ENCODE measurements at regions not wholly inside any gene's neighbourhood (a gene's known extent, or its start where the extent isn't known, plus 50 kb on each side); places are given as distances from the start of the nearest gene placed in this dataset.
"Not testable (repeated sequence)": the region's sequence is repeated elsewhere in the genome, so short reads cannot be mapped to it uniquely, and the experiment has no call there.

DNA sequence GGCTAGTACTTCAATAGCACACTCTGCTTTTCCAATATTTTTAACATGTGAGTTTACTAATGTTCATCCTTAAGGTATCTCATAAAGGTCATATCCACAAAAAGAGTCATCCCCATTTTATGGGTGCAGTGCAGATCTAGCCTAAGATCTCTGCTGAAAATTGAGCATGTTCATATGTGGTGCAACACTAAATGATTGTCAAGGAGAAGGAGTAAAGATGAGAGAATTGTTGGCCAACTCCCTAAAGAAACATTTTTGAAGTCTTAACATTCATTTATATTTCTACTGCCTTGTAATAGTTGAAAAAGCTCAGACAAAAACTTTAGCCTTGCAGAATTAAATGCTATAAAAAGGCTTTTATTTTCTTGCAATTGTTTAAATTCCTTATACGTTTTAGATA is 1159.6 kb downstream of the TBL1XR1 start:
- no peak for DNase-seq

DNA sequence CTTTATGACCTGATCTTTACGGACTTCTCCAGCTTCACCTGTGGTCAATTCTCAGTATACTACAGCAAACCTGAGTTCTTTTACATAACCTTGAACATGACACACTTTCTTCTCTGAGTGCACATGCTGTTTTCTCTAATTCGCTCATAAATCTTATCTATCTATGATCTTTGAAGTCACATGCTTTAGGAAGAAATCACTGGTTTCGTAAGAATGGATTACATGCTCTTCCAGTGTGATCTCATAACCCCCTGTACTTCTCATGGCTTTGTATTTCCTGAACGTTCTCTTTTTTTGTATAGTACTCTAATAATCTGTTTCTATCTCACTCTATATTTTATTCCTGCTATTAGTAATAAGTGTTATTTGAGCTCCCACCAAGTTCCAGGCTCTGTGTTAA is 1165.2 kb downstream of the TBL1XR1 start:
- DNase-seq = no peak

DNA sequence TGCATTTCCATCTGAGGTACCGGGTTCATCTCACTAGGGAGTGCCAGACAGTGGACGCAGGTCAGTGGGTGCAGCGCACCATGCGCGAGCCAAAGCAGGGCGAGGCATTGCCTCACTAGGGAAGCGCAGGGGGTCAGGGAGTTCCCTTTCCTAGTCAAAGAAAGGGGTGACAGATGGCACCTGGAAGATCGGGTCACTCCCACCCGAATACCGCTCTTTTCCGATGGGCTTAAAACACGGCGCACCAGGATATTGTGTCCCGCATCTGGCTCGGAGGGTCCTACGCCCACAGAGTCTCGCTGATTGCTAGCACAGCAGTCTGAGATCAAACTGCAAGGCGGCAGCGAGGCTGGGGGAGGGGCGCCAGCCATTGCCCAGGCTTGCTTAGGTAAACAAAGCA is 1157.1 kb downstream of the NAALADL2 start:
- not testable (repeated sequence) for DNase-seq

DNA sequence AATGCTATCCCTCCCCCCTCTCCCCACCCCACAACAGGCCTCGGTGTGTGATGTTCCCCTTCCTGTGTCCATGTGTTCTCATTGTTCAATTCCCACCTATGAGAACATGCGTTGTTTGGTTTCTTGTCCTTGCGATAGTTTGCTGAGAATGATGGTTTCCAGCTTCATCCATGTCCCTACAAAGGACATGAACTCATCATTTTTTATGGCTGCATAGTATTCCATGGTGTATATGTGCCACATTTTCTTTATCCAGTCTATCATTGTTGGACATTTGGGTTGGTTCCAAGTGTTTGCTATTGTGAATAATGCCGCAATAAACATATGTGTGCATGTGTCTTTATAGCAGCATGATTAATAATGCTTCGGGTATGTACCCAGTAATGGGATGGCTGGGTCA is 1156.1 kb downstream of the NAALADL2 start:
- not testable (repeated sequence) for DNase-seq

DNA sequence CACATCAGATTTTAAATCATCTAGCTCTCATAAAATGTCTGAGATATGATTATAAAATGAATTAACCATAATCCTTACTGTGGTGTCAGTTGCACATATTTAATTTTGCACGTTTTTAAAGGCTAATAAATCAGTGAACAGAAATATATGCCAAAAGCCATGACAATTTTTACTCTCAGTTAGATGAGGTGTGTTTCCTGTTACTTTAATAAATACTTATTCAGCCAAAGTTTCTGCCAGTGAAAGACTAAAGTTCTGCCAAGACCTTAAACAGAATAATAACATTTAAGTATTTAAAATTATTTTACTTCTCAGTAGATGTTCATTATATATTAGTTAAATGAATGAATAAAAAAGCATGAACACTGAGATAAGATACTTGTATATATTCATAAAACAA is 1150.1 kb downstream of the NAALADL2 start:
- DNase-seq = no peak

DNA sequence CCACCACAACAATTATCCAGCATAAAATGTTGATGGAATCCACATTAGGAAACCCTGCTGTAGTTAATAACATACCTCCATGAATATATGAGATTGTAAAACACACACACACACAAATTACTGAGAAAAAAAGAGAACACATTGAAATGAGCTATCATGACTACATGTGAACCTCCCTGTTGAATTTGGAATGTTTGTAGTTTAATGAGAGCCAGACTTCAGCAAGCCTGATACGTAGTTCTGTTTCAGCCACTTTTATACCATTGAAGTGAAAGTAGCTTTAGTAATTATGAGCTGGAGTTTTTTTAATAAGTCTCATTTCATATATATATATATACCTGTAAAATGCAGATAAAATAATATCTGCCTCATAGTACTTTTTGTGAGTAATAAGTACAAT is 1146.4 kb downstream of the NAALADL2 start:
- no peak for DNase-seq

DNA sequence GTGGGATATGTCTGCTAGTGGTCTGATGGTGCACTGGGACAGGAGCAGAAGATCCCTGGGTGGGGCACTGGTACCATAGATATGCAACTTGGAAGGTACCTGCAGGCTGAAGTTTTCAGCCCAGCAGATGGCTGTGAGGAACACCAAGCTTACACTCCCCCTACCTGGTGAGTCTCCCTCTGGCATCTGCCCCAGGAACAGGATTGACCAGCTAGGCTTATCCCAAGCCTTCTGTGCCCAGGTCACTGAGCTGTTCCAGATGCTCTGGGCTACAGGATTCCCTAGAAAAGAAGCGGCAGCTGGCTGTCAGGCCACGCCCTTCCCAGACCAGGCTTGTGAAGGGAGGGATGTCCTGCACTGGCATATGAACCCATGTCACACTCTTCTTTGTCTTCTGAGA is 1130.0 kb downstream of the NAALADL2 start:
- no peak for DNase-seq

DNA sequence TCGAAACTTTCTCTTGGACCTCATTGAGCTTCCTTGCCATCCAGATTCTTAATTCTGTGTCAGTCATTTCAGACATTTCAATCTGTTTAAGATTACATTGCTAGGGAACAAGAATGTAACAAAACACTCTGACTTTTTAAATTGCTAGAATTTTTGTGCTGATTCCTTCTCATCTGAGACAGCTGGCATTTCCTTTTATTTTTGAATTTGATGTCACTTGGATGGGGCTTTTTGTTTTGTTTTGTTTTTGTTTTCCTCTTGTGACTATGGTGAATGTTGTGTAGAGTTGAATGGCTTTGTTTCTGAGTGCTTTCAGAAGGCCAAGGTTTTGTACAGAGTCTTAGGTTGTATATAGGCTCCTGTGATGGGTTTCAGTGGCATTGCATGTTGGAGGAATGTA is 1129.3 kb downstream of the NAALADL2 start:
- DNase-seq = no peak

DNA sequence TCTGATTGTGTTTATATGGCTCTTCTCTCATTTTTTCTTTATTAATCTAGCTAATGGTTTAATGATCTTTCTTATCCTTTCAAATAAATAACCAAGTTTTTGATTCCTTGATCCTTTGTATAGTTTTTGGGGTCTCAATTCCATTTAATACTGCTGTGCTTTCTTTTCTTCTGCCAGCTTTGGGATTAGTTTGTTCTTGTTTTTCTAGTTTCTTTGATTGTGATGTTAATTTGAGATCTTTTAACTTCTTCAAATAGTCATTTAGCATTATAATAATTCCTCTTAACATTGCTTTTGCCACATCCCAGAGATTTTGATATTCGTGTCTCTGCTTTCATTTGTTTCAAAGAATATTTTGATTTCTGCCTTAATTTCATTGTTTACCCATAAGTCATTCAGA is 1126.6 kb downstream of the NAALADL2 start:
- DNase-seq = no peak

DNA sequence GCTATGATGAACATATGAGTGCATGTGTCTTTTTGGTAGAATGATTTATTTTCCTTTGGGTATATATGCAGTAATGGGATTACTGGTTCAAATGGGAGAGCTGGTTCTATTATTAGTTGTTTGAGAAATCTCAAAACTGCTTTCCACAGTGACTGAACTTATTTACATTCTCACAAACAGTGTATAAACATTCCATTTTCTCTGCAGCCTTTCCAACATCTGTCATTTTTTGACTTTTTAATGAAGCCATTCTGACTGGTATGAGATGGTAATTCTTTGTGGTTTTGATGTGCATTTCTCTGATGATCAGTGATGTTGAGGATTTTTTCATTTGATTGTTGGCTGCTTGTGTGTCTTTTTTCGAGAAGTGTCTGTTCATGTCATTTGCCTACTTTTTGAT is 1124.2 kb downstream of the NAALADL2 start:
- no peak for DNase-seq

DNA sequence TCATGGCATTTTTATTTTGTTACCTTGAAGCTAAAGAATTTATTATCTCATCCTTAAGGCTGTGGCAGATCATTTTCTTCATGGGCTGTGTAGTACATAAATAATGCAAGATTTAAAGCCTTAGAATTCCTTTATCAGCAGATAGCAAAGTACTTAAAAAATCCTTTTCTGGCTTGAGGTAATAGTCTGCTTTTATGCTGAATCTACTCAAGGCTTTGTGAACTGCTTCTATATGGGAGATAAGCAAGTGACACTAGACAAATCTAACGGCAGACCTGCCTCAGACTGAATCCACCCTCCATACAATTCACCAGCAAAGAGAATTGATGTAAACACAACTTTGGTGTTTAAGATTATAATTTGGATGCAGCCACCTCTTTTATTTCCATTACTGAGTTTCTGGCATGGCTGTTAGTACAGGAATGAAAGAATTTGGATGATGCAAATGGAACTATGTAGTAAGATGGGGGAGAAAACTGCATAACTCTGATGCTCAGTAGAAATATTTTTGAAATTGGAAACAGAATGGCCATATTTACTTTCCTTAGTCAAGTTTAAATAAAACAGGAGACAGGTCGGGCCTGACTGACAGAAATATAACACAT is 1121.5 kb downstream of the NAALADL2 start:
- DNase-seq = no peak

DNA sequence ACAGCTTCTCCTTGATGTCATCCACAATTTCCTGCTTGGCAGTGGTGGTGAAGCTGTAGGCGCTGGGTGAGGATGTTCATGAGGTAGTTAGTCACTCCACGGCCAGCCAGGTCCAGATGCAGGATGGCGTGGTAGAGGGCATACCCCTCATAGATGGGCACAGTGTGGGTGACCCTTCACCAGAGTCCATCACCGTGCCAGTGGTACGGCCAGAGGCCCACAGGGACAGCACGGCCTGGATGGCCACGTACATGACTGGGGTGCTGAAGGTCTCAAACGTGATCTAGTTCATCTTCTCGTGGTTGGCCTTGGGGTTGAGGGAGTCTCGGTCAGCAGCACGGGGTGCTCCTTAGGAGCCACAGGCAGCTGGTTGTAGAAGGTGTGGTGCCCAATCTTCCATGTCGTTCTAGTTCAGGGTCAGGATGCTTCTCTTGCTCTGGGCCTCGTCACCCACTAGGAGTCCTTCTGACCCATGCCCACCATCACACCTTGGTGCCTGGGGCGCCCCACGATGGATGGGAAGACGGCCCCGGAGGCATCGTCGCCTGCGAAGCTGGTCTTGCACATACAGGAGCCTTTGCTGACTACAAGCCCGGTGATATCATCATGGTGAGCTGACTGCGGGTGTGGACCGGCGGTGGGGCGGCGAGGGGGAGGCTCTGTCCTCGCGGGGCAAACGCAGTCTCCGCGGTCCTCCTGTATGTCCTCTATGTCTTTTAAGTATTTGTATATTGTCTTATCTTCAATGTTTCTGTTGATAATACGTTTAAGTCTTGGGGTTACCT is 1119.0 kb downstream of the NAALADL2 start:
- no peak for DNase-seq

DNA sequence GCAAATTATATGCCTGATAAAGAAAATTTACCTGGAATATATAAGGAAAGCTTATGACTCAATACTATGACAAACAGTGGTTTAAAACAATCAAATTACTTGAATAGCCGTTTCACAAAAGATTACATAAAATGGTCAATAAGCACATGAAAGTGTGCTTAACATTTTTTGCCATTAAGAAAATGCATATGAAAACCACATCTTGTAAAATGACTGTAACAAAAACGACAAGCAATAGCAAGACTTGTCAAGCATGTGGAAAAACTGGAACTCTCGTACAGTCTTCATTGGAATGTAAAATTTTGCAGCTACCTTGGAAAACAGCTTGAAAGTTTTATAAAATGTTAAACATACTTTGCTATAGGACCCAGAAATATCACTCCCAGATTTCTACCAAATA is 1110.3 kb downstream of the NAALADL2 start:
- DNase-seq = no peak

DNA sequence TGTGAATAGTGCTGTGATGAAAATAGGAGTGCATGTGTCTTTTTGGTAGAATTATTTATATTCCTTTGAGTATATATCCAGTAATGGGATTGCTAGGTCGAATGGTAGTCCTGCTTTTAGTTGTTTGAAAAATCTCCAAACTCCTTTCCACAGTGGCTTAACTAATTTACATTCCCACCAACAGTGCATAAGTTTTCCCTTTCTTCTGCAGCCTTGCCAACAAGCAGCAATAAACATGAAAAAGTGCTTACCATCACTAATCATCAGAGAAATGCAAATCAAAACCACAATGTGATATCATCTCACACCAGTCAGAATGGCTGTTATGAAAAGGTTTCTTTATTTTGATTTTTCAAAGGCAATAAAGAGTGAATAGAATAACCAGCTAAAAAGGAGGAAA is 1105.9 kb downstream of the NAALADL2 start:
- no peak for DNase-seq

DNA sequence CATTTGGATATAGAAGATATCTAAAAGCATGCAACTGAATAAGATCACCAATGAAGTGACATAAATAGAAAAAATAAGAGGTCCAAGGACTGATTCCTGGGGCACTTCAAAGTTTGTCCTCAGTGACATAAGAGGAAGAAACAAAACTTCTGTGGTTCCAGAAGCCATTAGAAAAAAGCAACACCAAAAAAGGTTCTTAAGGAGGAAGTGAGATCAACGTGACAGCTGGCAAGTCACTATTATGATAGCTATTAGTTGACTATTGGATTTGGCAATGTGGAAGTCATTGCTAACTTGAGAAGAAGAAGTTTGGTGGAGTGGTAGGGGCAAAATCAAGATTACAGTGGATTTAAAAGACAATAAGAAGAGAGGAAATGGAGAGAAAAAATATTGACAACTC is 1098.3 kb downstream of the NAALADL2 start:
- no peak for DNase-seq

DNA sequence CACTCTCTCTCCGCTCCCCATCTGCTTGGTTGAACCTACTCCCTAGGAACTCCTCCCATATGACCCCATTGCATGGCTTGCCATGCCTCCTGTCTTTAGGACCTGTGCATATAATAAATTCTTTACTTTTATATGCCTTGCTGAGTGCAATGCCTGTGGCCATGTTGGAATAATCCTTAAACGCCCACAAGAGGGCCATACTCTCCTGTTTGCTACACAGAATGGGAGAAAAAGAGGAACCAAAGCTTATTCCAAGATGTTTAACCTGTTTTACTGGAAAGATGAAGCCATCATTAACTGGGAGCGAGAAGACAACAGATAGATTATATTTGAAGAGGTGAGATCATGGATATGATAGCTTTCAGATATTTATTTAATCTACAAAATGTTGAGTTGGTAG is 1097.8 kb downstream of the NAALADL2 start:
- no peak for DNase-seq

DNA sequence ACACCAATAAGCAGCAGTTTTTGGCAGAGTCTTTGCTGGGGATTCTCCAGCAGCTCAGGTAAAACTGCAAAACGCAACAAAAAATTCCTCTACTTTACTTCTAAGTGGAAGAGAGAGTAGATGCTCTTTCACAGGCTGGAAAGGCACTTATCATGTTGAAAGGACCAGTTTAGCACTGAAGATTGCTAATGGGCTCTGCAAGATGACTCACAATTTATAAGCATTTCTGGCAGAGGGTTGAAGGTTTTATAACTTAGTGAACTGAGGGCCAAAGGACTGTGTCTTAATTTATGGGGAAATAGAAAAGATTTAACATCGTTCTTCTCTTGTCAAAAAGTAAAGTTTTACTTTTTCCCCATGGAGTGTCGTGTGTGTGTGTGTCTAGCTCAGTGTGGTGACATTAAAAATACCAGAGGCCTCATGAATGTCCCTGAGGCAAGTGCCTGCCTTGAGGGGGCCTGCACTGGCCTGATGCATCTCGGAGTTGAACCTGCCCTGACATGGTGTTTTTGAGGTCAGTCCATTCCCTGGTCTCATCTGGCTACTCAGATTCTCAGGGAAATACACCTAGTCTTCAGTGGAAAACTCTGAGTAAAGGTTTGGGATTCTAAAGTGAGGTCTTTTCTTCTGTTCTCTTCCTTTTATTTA is 1092.0 kb downstream of the NAALADL2 start:
- DNase-seq = no peak

DNA sequence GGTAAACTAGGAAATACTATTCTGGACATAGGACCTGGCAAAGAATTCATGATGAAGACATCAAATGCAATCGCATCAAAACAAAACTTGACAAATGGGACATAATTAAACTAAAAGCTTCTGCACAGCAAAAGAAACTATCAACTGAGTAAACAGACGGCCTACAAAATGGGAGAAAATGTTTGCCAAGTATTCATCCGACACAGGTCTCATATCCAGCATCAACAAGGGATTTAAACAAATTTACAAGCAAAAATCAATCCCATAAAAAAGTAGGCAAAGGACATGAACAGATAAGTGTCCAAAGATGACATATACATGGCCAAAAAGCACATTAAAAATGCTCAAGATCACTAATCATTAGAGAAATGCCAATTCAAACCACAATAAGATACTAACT is 1088.9 kb downstream of the NAALADL2 start:
- no peak for DNase-seq

DNA sequence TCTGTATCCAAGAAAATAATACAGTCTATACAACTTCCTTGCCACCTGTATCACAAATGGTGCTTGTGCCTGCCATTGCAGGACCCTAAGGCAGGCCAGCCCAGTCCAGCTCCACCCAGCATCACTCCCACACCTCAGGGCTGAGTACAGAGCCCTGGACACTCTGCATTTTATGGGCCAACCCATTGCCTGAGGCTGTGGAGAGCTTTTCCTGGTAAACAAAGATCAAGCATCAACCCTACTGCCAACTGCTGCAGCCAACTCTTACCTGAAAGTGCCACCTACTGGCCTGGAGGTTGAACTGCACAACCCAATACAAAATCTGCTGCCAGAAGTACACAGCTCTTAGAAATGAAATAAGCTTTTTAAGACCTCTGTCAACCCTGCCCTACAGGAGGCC is 1082.2 kb downstream of the NAALADL2 start:
- peak; percentile 32 for DNase-seq

DNA sequence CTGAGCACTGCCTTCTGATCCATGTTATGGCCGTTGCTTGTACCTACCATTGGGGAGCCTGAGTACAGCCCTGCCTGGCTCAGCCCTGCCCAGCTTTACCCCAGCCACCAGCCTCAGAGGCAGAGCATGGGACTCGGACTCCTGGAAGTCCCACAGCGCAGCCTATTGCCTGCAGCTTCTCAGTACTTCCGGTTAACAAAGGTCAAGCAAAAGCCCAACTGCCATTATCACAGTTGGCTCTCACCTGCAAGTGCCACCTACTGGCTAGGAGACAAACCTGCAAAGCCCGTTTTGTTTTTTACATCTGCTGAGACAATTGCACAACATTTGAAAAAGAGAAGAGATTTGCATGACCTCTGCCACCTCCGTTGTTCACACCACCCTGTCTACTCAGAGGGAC is 1081.7 kb downstream of the NAALADL2 start:
- DNase-seq = no peak

DNA sequence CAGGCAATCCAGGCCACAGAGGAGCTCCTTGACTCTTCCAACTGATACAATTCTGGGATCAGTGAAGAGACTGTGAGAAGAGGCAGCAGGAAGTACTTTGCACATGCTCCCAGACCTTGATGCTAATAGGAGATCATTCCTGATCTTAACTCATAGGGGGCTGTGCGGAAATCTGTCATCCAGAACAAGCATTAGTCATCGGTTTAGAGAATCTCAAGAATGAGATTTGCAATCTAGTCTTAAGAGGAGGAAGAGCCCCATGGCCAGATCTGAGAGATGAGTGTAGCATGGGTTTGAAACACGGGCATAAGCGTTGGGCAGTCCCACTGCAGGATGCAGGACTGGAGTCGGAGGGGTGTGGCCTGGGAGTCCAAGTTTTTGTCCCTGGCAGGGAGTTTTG is 1081.1 kb downstream of the NAALADL2 start:
- no peak for DNase-seq

DNA sequence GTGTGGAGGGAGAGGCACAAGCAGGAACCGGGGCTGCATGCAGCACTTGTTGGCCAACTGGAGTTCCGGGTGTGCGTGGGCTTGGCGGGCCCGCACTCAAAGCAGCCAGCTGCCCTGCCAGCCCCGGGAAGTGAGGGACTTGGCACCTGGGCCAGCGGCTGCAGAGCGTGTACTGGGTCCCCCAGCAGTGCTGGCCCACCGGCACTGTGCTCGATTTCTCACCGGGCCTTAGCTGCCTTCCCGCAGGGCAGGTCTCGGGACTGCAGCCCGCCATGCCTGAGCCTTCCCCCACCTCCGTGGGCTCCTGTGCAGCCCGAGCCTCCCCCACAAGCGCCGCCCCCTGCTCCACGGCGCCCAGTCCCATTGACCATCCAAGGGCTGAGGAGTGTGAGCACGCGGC is 1078.2 kb downstream of the NAALADL2 start:
- DNase-seq = not testable (repeated sequence)

DNA sequence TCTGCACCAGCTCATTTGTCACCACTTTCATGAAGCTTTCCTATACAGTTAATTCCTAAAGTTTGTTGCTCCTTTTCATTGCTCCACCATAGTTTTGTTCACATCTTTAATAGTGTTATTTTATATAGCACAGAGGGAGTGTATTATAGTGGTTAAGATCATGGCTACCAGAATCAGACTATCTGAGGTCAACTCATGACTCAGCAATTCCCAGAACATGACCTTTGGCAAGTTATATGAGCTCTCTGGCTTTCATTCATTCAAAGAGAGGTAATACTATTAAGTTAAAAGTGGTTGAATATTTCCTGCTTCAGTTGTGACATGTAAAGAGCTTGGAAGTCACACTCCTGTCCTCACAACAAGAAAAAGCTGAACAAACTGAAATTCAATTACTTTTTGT is 1073.5 kb downstream of the NAALADL2 start:
- no peak for DNase-seq

DNA sequence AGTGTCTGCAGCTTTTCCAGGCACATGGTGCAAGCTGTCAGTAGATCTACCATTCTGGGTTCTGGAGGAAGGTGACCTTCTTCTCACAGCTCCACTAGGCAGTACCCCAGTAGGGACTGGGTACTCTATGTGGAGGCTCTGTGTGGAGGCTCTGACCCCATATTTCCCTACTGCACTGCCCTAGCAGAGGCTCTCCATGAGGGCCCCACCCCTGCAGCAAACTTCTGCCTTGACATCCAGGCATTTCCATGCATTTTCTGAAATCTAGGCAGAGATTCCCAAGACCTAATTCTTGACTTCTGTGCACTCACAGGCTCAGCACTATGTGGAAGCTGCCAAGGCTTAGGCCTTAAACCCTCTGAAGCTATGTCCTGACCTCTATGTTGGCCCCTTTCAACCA is 1060.0 kb downstream of the NAALADL2 start:
- DNase-seq = no peak

Data from activated CD4-positive, alpha-beta T cell treated with anti-CD3 and anti-CD28 coated beads, Interleukin-2, amount 50 U/mL, for 16 hours (primary cell).